Retinal pigment epithelial cell (primary cell): ENCODE measurements at regions not wholly inside any gene's neighbourhood (a gene's known extent, or its start where the extent isn't known, plus 50 kb on each side); places are given as distances from the start of the nearest gene placed in this dataset.

Experiments
- DNase-seq: peaks from one replicate; pipeline ENCODE4 v3.0.0-alpha.2; 2010; ENCODE audit warnings: low read depth
- H3K4me3 ChIP-seq: 2 replicates; pipeline ENCODE4 v1.5.1; 2011; ENCODE audit warnings: mild to moderate bottlenecking, low read length, control low read depth, moderate library complexity
- TF ChIP-seq, protein P1 (sequence below): conservative IDR thresholded peaks from 2 replicates; pipeline ENCODE4 v1.5.1; 2011; ENCODE audit warnings: low read depth, low read length, control low read depth, inconsistent platforms

DNA sequence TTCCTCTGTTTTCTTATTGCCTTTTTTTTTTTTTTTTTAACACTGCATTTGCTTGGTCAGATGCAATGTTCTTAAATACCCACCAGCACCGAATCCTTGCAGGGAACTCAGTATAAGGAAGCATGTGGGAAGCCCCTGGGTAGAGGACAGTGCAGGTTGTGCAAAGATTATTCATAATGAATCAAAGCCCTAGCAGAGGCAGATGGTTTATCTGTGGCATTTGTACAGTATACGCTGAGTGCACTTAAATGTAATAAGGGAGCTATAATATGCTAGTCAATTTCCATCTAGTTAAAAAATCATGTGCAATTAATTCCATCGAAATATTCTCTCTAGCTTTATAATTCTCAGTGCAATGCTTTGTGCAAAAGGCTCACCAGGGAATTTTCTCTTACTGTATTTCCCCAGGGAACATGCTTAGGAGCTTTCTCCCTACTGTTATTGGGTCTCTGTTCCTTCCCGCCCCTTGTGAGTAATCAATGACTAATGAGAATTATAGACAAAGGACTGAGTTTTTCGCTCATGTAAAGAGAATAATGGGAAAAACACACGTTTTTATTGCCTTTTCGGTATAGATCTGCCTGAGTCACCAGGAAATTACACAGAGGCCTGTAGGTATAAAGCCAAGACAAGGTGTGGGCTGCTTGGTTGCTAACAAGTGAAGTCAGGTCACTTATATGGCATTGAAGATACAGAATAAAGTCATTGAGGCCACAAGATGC lies 1214.3 kb upstream of the TMEM132C start:
- H3K4me3 ChIP-seq, result no peak overlapping the region
- TF ChIP-seq, protein P1, sequence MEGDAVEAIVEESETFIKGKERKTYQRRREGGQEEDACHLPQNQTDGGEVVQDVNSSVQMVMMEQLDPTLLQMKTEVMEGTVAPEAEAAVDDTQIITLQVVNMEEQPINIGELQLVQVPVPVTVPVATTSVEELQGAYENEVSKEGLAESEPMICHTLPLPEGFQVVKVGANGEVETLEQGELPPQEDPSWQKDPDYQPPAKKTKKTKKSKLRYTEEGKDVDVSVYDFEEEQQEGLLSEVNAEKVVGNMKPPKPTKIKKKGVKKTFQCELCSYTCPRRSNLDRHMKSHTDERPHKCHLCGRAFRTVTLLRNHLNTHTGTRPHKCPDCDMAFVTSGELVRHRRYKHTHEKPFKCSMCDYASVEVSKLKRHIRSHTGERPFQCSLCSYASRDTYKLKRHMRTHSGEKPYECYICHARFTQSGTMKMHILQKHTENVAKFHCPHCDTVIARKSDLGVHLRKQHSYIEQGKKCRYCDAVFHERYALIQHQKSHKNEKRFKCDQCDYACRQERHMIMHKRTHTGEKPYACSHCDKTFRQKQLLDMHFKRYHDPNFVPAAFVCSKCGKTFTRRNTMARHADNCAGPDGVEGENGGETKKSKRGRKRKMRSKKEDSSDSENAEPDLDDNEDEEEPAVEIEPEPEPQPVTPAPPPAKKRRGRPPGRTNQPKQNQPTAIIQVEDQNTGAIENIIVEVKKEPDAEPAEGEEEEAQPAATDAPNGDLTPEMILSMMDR, result no peak
- no peak for DNase-seq

DNA sequence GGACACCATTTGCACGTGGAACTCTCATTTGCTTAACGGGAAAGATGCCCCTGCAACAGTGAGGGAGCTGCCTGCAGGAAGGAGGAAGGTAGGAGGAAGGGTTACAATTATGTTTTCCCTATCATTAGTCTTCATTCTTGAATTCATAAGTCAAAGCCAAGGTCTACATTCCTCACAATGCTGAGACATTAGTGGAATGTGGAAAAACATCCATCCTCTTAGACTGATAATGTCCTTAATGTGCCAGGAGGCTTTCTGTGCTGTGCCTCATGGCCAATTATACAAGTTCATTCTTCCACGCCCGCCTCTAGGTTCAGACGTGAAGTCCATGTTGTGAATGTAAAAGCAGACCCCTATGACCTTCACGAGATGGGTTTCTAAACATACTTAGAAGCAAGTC lies 1212.4 kb upstream of the TMEM132C start:
- TF ChIP-seq, protein P1, result no peak
- no peak for DNase-seq
- H3K4me3 ChIP-seq, result no peak overlapping the region

DNA sequence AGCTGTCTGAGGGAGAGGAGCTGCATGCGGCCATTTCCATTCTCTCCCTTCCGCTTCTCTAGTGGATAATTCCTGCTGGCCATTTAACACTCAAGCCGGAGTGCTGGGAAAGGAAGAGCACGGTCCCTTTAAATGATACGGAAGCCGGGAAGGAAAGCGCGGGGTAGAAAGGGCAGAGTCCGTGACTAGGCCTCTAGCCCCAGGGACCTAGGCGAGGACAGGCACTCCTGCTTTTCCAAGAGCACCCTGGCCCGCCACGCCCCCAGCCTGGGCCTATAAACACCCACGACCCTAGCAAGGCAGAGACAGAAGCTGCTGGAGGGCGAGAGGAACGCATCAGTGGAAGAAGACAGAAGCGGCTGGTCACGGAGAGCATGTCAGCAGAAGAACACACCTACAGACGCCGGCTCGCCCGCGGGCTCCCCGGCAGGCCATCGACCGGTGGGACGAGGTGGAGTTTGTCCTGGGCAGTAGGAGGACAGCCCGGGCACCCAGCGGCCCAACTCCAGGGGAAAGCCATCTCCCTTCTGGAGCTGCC lies 1206.6 kb upstream of the TMEM132C start:
- no peak for DNase-seq
- TF ChIP-seq, protein P1, result no peak
- no peak overlapping the region for H3K4me3 ChIP-seq

DNA sequence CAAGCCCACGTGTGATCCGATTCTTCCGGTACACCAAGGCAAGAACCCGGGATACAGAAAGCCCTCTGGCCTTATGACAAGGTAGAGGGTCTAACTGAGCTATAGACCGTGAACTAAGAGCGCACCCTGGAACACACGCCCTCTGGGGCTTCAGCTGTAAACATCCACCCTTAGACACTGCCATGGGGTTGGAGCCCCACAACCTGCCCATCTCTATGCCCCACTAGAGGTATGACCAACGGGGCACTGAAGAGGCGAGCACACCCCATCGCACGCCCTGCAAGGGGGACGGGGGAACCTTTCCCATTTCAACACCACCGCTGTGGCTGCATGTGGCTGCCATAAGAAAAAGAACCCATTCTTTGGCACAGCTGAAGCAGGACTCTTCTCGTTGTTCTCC lies 1206.0 kb upstream of the TMEM132C start:
- no peak for DNase-seq
- TF ChIP-seq, protein P1, result no peak
- no peak overlapping the region for H3K4me3 ChIP-seq

DNA sequence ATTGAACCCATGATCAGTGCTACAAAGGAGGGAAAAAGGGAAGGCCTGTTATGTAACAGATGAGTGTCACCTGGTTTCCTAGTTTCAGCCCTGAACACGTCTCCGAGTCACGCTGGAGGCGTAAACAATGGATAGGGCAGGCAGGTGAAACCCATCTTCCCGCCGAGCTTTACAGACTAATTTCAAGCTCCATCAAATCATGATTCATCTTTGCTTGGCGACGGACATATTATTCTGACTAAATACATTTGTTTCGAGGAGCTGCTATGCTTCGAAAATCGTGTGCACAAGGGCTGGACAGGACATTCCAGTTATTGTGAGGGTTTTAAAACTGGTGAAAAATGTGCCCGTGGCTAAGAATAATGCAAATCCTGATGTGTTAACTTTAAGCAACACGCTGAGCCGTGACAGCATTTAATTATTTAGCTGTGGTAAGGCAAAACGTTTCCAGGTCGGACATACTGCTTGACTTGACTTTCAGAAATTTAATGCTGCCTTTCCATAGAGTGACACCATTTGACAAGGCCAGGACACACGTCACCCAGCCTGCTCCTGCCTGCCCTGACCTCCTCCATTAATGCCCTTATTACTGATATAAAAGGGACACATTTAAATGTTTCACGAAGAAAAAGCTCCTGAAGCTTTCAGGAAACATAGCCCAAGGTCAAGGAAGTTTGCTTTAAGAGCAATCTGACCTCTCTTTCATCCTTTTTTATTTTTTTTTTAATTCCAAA lies 1203.5 kb upstream of the TMEM132C start:
- TF ChIP-seq, protein P1, result no peak
- DNase-seq, result no peak
- no peak overlapping the region for H3K4me3 ChIP-seq

DNA sequence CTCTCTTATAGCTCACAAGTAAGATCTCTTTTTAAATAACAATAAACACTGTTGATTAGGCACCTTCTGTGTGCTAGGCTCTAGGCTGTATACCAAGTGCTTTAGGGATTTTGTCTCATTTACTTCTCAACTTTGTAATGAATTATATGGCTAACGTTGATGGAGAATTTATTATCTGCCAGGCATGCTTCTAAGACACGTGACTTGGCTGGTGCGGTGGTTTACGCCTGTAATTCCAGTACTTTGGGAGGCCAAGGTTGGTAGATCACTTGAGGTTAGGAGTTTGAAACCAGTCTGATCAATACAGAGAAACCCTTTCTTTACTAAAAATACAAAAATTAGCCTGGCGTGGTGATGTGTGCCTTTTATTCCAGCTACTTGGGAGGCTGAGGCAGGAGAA lies 1202.8 kb upstream of the TMEM132C start:
- TF ChIP-seq, protein P1, result no peak

More for the DNA sequence above, 1202.8 kb upstream of the TMEM132C start:
- no peak for DNase-seq
- H3K4me3 ChIP-seq, result no peak overlapping the region
